ENCODE measurements at regions not wholly inside any gene's neighbourhood (a gene's known extent, or its start where the extent isn't known, plus 50 kb on each side); places are given as distances from the start of the nearest gene placed in this dataset.

DNA sequence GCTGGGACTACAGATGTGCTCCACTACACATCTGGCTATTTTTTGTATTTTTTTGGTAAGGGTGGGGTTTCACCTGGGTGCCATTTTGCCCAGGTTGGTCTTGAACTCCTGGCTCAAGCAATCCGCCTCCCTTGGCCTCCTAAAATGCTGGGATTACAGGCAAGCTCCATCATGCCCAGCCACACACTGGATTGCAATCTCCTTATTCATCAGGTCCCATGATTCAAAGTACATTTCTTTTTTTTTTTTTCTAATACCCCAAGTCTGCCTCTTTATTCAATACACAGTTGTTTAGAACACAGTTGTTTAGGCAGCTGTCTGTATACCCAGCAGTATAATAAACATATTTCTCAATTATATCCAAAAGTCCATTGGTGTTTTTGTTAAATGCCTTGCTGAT, 130.3 kb upstream of the ARSJ start:
- Histone ChIP-seq H3K4me3 (ENCODE audit: low read depth, low read length) (no peak overlapping the region), H3K27me3 (replicated peaks) (no peaks in the 10 kb centered on the region), H3K27ac (no peak overlapping the region), H3K36me3 (replicated peaks) (no peaks in the 10 kb centered on the region)
- in situ Hi-C loops (cut with HindIII; ENCODE audit: low pct_ligation_motif_present, low sequenced_read_pairs) = no loop called here
- DNase-seq = no peak
- TF ChIP-seq, protein P1, sequence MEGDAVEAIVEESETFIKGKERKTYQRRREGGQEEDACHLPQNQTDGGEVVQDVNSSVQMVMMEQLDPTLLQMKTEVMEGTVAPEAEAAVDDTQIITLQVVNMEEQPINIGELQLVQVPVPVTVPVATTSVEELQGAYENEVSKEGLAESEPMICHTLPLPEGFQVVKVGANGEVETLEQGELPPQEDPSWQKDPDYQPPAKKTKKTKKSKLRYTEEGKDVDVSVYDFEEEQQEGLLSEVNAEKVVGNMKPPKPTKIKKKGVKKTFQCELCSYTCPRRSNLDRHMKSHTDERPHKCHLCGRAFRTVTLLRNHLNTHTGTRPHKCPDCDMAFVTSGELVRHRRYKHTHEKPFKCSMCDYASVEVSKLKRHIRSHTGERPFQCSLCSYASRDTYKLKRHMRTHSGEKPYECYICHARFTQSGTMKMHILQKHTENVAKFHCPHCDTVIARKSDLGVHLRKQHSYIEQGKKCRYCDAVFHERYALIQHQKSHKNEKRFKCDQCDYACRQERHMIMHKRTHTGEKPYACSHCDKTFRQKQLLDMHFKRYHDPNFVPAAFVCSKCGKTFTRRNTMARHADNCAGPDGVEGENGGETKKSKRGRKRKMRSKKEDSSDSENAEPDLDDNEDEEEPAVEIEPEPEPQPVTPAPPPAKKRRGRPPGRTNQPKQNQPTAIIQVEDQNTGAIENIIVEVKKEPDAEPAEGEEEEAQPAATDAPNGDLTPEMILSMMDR (IDR thresholded peaks at IDR 0.05; ENCODE audit: low read depth, low read length, missing control alignments) = no peak

DNA sequence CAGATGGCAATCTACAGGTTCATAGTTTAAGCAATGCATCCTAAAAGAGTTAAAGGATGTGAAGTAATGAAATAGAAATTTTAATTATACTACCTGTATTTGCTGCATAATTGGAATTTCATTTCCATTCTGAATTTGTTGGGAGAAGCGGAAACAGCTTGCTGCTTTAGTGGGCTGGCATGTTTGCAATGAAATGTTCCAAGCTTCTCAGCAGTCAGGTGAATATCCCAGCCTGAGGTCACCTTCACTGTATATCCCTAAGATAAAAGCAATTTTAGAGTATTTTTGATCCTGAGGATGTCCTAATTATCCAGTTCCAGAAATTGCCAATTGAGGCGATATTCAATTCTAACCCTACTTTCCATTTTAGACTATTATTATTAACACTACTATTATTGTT, 136.1 kb upstream of the ARSJ start:
- TF ChIP-seq, protein P1 (IDR thresholded peaks at IDR 0.05; ENCODE audit: low read depth, low read length, missing control alignments) = no peak

DNA sequence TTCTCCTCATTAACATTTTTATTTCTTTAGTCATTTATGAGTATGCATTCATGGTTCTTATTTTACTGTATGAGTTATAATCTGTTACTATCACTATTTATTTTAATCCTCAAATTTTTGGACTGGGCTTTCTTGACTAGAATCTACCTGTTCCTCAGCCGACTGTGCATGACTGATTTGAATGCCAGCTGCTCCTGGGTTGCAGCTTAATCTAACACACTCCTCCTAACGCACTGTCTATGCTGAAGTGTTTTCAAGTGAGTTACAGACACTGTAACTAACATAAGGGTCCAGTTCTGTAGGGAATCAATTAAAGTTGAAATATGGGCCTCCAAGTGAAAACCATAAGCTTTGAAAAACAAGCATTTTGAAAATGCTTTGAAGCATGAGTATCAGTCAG, 137.4 kb upstream of the ARSJ start:
- no peak for DNase-seq
- Histone ChIP-seq H3K4me3 (ENCODE audit: low read depth, low read length) (no peak overlapping the region), H3K27ac (no peak overlapping the region), H3K36me3 (replicated peaks) (no peaks in the 10 kb centered on the region), H3K27me3 (replicated peaks) (no peaks in the 10 kb centered on the region)
- in situ Hi-C loops (cut with HindIII; ENCODE audit: low pct_ligation_motif_present, low sequenced_read_pairs) = no loop called here
- TF ChIP-seq, protein P1 (IDR thresholded peaks at IDR 0.05; ENCODE audit: low read depth, low read length, missing control alignments) = no peak

More for the DNA sequence above, 136.1 kb upstream of the ARSJ start:
- Histone ChIP-seq H3K4me3 (ENCODE audit: low read depth, low read length) (no peak overlapping the region), H3K27me3 (replicated peaks) (no peaks in the 10 kb centered on the region), H3K27ac (no peak overlapping the region), H3K36me3 (replicated peaks) (no peaks in the 10 kb centered on the region)
- DNase-seq = no peak
- in situ Hi-C loops (cut with HindIII; ENCODE audit: low pct_ligation_motif_present, low sequenced_read_pairs) = no loop called here

DNA sequence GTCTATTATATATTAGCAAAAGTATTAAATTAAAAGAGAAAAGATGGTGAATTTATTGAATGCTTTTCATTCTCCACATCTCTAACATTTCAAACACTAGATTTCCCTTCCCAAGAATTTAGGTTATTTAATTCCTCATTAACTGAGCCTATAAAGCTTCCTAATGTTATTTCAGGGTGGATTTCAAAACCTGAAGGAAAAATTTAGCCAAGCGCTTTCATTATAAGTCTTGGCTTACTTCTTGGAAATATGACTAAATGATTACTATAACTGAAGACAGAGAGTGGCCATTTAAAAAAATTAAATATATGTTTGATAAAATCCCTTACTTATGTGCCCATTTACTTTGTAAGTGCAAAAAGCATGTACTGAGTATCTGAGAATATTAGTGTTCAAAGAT, 141.8 kb upstream of the ARSJ start:
- H3K27me3 ChIP-seq (replicated peaks) = no peaks in the 10 kb centered on the region
- no peak for DNase-seq
- H3K27ac ChIP-seq = no peak overlapping the region
- TF ChIP-seq, protein P1 (IDR thresholded peaks at IDR 0.05; ENCODE audit: low read depth, low read length, missing control alignments) = no peak
- no peak overlapping the region for H3K4me3 ChIP-seq (ENCODE audit: low read depth, low read length)
- no peaks in the 10 kb centered on the region for H3K36me3 ChIP-seq (replicated peaks)
- in situ Hi-C loops (cut with HindIII; ENCODE audit: low pct_ligation_motif_present, low sequenced_read_pairs) = no loop called here

DNA sequence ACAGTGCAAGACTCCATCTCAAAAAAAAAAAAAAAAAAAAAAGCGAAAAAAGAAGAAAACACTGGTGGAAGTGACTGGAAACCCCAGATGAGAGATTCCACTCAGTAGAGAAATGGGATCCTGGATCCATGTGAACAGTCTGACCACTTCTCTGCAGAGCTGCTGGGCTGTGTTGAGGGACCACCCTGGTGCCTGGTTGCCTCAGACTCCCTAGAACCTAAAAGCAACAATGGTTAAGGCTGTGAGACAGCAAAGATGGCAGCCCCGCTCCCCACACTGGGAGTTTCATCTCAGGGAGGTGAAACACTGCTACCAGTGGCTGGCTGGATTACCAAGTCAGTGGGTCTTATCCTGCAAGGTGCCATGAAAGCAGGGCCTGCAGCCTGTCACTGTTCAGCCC, 152.8 kb upstream of the ARSJ start:
- TF ChIP-seq, protein P1 (IDR thresholded peaks at IDR 0.05; ENCODE audit: low read depth, low read length, missing control alignments) = no peak
- no peak for DNase-seq
- in situ Hi-C loops (cut with HindIII; ENCODE audit: low pct_ligation_motif_present, low sequenced_read_pairs) = no loop called here
- Histone ChIP-seq H3K27ac (no peak overlapping the region), H3K36me3 (replicated peaks) (no peaks in the 10 kb centered on the region), H3K27me3 (replicated peaks) (no peaks in the 10 kb centered on the region), H3K4me3 (ENCODE audit: low read depth, low read length) (no peak overlapping the region)

DNA sequence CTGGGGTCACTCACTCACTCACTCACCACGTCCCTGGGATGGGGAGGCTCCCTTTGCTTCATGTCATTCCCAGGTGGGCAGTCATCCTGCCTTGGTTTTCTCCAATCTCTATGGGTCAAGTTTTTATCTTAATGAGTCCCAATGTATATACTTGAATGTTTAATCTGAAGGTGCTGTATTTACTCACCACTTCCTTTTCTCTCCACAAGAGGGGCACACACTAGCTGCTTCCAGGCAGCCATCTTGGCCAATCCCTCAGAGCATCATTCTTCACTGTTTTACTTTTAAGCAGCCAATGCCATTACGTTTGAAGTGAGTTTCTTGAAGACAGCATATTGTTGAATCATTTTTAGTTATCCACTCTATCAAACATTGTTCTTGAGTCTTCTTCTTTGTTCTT, 153.4 kb upstream of the ARSJ start:
- TF ChIP-seq, protein P1 (IDR thresholded peaks at IDR 0.05; ENCODE audit: low read depth, low read length, missing control alignments) = peak; percentile 64
- DNase-seq = peak; percentile 10
- in situ Hi-C loops (cut with HindIII; ENCODE audit: low pct_ligation_motif_present, low sequenced_read_pairs) = no loop called here
- Histone ChIP-seq H3K4me3 (ENCODE audit: low read depth, low read length) (no peak overlapping the region), H3K27me3 (replicated peaks) (no peaks in the 10 kb centered on the region), H3K27ac (no peak overlapping the region), H3K36me3 (replicated peaks) (no peaks in the 10 kb centered on the region)
